WTC11 (cell line): ENCODE measurements at regions not wholly inside any gene's neighbourhood (a gene's known extent, or its start where the extent isn't known, plus 50 kb on each side); places are given as distances from the start of the nearest gene placed in this dataset.

Source experiments
- CTCF ChIP-seq: fragments of 200-600 bp; IDR thresholded peaks from 2 replicates; pipeline ENCODE4 v1.8.0; 2022; ENCODE audit warnings: antibody characterized with exemption
- ESRRA ChIP-seq: sonication (generic); formaldehyde crosslinking; IDR thresholded peaks from 2 replicates; pipeline ENCODE4 v1.8.1; 2022; ENCODE audit warnings: mild to moderate bottlenecking, missing genetic modification reagents, borderline replicate concordance
- IRF2 ChIP-seq: sonication (generic); formaldehyde crosslinking; IDR thresholded peaks from 2 replicates; pipeline ENCODE4 v1.8.0; 2022; ENCODE audit warnings: low read depth, missing genetic modification reagents, borderline replicate concordance
- KAT7 ChIP-seq: sonication (generic); formaldehyde crosslinking; IDR thresholded peaks from 2 replicates; pipeline ENCODE4 v1.8.1; 2023; ENCODE audit warnings: missing genetic modification reagents, mild to moderate bottlenecking, borderline replicate concordance
- SP1 ChIP-seq: sonication (generic); formaldehyde crosslinking; conservative IDR thresholded peaks from 2 replicates; pipeline ENCODE4 v1.8.1; 2022; ENCODE audit warnings: missing genetic modification reagents
- USF1 ChIP-seq: sonication (generic); formaldehyde crosslinking; IDR thresholded peaks from 2 replicates; pipeline ENCODE4 v1.8.0; 2022; ENCODE audit warnings: mild to moderate bottlenecking, missing genetic modification reagents
- ZNF121 ChIP-seq: sonication (generic); formaldehyde crosslinking; IDR thresholded peaks from 2 replicates; pipeline ENCODE4 v1.8.0; 2023; ENCODE audit warnings: missing genetic modification reagents
- ZNF396 ChIP-seq: fragments of 250-450 bp; sonication (Bioruptor Pico); IDR thresholded peaks from 2 replicates; pipeline ENCODE4 v1.8.0; 2021; ENCODE audit warnings: mild to moderate bottlenecking, moderate library complexity, borderline replicate concordance
- TF ChIP-seq, protein P1 (sequence below): sonication (generic); formaldehyde crosslinking; IDR thresholded peaks from 2 replicates; pipeline ENCODE4 v1.8.0; 2022; ENCODE audit warnings: mild to moderate bottlenecking, missing genetic modification reagents
- TF ChIP-seq, protein P2 (sequence below): sonication (generic); formaldehyde crosslinking; IDR thresholded peaks from 2 replicates; pipeline ENCODE4 v1.8.1; 2023; ENCODE audit warnings: mild to moderate bottlenecking, missing genetic modification reagents
- TF ChIP-seq, protein P3 (sequence below): sonication (generic); formaldehyde crosslinking; IDR thresholded peaks from 2 replicates; pipeline ENCODE4 v1.8.1; 2023; ENCODE audit warnings: mild to moderate bottlenecking, missing genetic modification reagents, moderate library complexity

GRCh38 chr3:31465999-31466398, 66.7 kb upstream of the STT3B start:
- TF ChIP-seq, protein P1, sequence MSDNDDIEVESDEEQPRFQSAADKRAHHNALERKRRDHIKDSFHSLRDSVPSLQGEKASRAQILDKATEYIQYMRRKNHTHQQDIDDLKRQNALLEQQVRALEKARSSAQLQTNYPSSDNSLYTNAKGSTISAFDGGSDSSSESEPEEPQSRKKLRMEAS (CRISPR knock-in tag): no peak
- TF ChIP-seq KAT7 (CRISPR knock-in tag): no peak
- no peak for TF ChIP-seq CTCF
- TF ChIP-seq USF1 (CRISPR knock-in tag): no peak
- TF ChIP-seq ZNF121: no peak
- no peak for TF ChIP-seq ZNF396 (CRISPR knock-in tag)
- TF ChIP-seq, protein P2, sequence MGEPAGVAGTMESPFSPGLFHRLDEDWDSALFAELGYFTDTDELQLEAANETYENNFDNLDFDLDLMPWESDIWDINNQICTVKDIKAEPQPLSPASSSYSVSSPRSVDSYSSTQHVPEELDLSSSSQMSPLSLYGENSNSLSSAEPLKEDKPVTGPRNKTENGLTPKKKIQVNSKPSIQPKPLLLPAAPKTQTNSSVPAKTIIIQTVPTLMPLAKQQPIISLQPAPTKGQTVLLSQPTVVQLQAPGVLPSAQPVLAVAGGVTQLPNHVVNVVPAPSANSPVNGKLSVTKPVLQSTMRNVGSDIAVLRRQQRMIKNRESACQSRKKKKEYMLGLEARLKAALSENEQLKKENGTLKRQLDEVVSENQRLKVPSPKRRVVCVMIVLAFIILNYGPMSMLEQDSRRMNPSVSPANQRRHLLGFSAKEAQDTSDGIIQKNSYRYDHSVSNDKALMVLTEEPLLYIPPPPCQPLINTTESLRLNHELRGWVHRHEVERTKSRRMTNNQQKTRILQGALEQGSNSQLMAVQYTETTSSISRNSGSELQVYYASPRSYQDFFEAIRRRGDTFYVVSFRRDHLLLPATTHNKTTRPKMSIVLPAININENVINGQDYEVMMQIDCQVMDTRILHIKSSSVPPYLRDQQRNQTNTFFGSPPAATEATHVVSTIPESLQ (CRISPR knock-in tag): no peak
- TF ChIP-seq, protein P3, sequence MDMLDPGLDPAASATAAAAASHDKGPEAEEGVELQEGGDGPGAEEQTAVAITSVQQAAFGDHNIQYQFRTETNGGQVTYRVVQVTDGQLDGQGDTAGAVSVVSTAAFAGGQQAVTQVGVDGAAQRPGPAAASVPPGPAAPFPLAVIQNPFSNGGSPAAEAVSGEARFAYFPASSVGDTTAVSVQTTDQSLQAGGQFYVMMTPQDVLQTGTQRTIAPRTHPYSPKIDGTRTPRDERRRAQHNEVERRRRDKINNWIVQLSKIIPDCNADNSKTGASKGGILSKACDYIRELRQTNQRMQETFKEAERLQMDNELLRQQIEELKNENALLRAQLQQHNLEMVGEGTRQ: no peak
- no peak for TF ChIP-seq ESRRA (CRISPR knock-in tag)
- no peak for TF ChIP-seq SP1 (CRISPR knock-in tag)
- no peak for TF ChIP-seq IRF2
